WTC11 (cell line): ENCODE measurements at regions not wholly inside any gene's neighbourhood (a gene's known extent, or its start where the extent isn't known, plus 50 kb on each side); places are given as distances from the start of the nearest gene placed in this dataset.

Source experiments
- ATAC-seq: fragments of 200-7000 bp; cut with Tn5 transposase; 2 replicates; pipeline ENCODE4 v1.10.0; 2021; ENCODE audit warnings: mild to moderate bottlenecking, moderate library complexity
- CTCF ChIA-PET: fragments of 300-600 bp; sonication (Branson Sonifier 250); formaldehyde crosslinking; loops from one replicate; lab custom pipeline; 2021; ENCODE audit warnings: antibody characterized with exemption; lab: Charles Lee
- POLR2A ChIA-PET: fragments of 350-600 bp; sonication (Branson Sonifier 250); formaldehyde crosslinking; loops from one replicate; lab custom pipeline; 2021; ENCODE audit warnings: antibody characterized with exemption; lab: Charles Lee
- DNase-seq: peaks from one replicate; pipeline ENCODE4 v3.0.0; 2021; ENCODE audit warnings: low spot score
- H3K27ac Mint-ChIP-seq: 2 replicates; pipeline ENCODE4 v1.8.0; 2021; ENCODE audit warnings: mixed read lengths
- H3K27me3 Mint-ChIP-seq: 2 replicates; pipeline ENCODE4 v1.8.0; 2021; ENCODE audit warnings: low read depth, mild to moderate bottlenecking, moderate library complexity, mixed read lengths
- H3K36me3 Mint-ChIP-seq: 2 replicates; pipeline ENCODE4 v1.8.0; 2021; ENCODE audit warnings: mixed read lengths
- H3K4me1 Mint-ChIP-seq: 2 replicates; pipeline ENCODE4 v1.8.0; 2022; ENCODE audit warnings: mixed read lengths
- H3K4me3 Mint-ChIP-seq: 2 replicates; pipeline ENCODE4 v1.8.0; 2021; ENCODE audit warnings: mild to moderate bottlenecking, moderate library complexity, mixed read lengths
- H3K9me3 Mint-ChIP-seq: 2 replicates; pipeline ENCODE4 v1.8.0; 2021; ENCODE audit warnings: mixed read lengths
- ATF1 ChIP-seq: sonication (generic); formaldehyde crosslinking; IDR thresholded peaks from 2 replicates; pipeline ENCODE4 v1.8.1; 2023; ENCODE audit warnings: mild to moderate bottlenecking, moderate library complexity, missing genetic modification reagents
- ELF4 ChIP-seq: sonication (generic); formaldehyde crosslinking; IDR thresholded peaks from 2 replicates; pipeline ENCODE4 v1.8.1; 2022; ENCODE audit warnings: low read depth, mild to moderate bottlenecking, moderate library complexity, missing genetic modification reagents
- EMX1 ChIP-seq: fragments of 250-450 bp; sonication (Bioruptor Pico); IDR thresholded peaks from 2 replicates; pipeline ENCODE4 v1.8.0; 2021; ENCODE audit warnings: mild to moderate bottlenecking
- FOXJ3 ChIP-seq: sonication (generic); formaldehyde crosslinking; IDR thresholded peaks from 2 replicates; pipeline ENCODE4 v1.9.0; 2021; ENCODE audit warnings: missing genetic modification reagents, mild to moderate bottlenecking, borderline replicate concordance
- FOXK1 ChIP-seq: sonication (generic); formaldehyde crosslinking; IDR thresholded peaks from 2 replicates; pipeline ENCODE4 v1.8.0; 2022; ENCODE audit warnings: mild to moderate bottlenecking, moderate library complexity, missing genetic modification reagents
- FOXP1 ChIP-seq: sonication (generic); formaldehyde crosslinking; IDR thresholded peaks from 2 replicates; pipeline ENCODE4 v1.8.0; 2022; ENCODE audit warnings: missing genetic modification reagents, mild to moderate bottlenecking, moderate library complexity, borderline replicate concordance
- GABPB1 ChIP-seq: sonication (generic); formaldehyde crosslinking; IDR thresholded peaks from 2 replicates; pipeline ENCODE4 v1.8.1; 2023; ENCODE audit warnings: mild to moderate bottlenecking, missing genetic modification reagents
- GRHL2 ChIP-seq: fragments of 250-450 bp; sonication (Bioruptor Pico); IDR thresholded peaks from 2 replicates; pipeline ENCODE4 v1.8.0; 2022; ENCODE audit warnings: mild to moderate bottlenecking, moderate library complexity; ENCODE audit not compliant: insufficient replicate concordance, severe bottlenecking
- GTF2I ChIP-seq: fragments of 250-450 bp; sonication (Bioruptor Pico); conservative IDR thresholded peaks from 2 replicates; pipeline ENCODE4 v1.4.0; 2021; ENCODE audit warnings: mild to moderate bottlenecking
- JAZF1 ChIP-seq: fragments of 250-450 bp; sonication (Bioruptor Pico); IDR thresholded peaks from 2 replicates; pipeline ENCODE4 v1.9.0; 2021; ENCODE audit warnings: moderate library complexity, mild to moderate bottlenecking, inconsistent platforms
- RELA ChIP-seq: sonication (generic); formaldehyde crosslinking; IDR thresholded peaks from 2 replicates; pipeline ENCODE4 v1.8.1; 2022; ENCODE audit warnings: missing genetic modification reagents, mild to moderate bottlenecking, borderline replicate concordance
- SP1 ChIP-seq: sonication (generic); formaldehyde crosslinking; conservative IDR thresholded peaks from 2 replicates; pipeline ENCODE4 v1.8.1; 2022; ENCODE audit warnings: missing genetic modification reagents
- TCF7 ChIP-seq: sonication (generic); formaldehyde crosslinking; IDR thresholded peaks from 2 replicates; pipeline ENCODE4 v1.8.0; 2022; ENCODE audit warnings: mild to moderate bottlenecking, low read depth, missing genetic modification reagents, moderate library complexity
- ZNF138 ChIP-seq: sonication (generic); formaldehyde crosslinking; conservative IDR thresholded peaks from 2 replicates; pipeline ENCODE4 v1.8.1; 2022; ENCODE audit warnings: mild to moderate bottlenecking, moderate library complexity, missing genetic modification reagents
- ZNF317 ChIP-seq: sonication (generic); formaldehyde crosslinking; IDR thresholded peaks from 2 replicates; pipeline ENCODE4 v1.8.1; 2023; ENCODE audit warnings: low read depth, mild to moderate bottlenecking, moderate library complexity, missing genetic modification reagents, borderline replicate concordance
- ZNF532 ChIP-seq: fragments of 250-450 bp; sonication (Bioruptor Pico); IDR thresholded peaks from 2 replicates; pipeline ENCODE4 v1.9.0; 2021; ENCODE audit warnings: mild to moderate bottlenecking, borderline replicate concordance
- ZNF671 ChIP-seq: fragments of 250-450 bp; sonication (Bioruptor Pico); IDR thresholded peaks from 2 replicates; pipeline ENCODE4 v1.8.0; 2021; ENCODE audit warnings: mild to moderate bottlenecking
- TF ChIP-seq, protein P1 (sequence below): fragments of 250-450 bp; sonication (Bioruptor Pico); IDR thresholded peaks from 2 replicates; pipeline ENCODE4 v1.9.0; 2021; ENCODE audit warnings: moderate library complexity, mild to moderate bottlenecking, inconsistent platforms, borderline replicate concordance
- TF ChIP-seq, protein P2 (sequence below): fragments of 250-450 bp; sonication (Bioruptor Pico); IDR thresholded peaks from 2 replicates; pipeline ENCODE4 v1.9.0; 2021; ENCODE audit warnings: mild to moderate bottlenecking
- TF ChIP-seq, protein P3 (sequence below): sonication (generic); formaldehyde crosslinking; conservative IDR thresholded peaks from 2 replicates; pipeline ENCODE4 v1.8.1; 2023; ENCODE audit warnings: mild to moderate bottlenecking, low read depth, missing genetic modification reagents, moderate library complexity

- POLR2A ChIA-PET: no interaction called here
- no peak for ATAC-seq
- Mint-ChIP-seq H3K27ac (no peak overlapping the region), H3K4me1 (peaks cover 36% of the 10 kb centered on the region), H3K27me3 (peaks cover 46% of the 10 kb centered on the region), H3K9me3 (no peaks in the 10 kb centered on the region), H3K36me3 (no peaks in the 10 kb centered on the region), H3K4me3 (no peak overlapping the region)
- DNase-seq: no peak
- CTCF ChIA-PET: no interaction called here
- TF ChIP-seq, protein P1, sequence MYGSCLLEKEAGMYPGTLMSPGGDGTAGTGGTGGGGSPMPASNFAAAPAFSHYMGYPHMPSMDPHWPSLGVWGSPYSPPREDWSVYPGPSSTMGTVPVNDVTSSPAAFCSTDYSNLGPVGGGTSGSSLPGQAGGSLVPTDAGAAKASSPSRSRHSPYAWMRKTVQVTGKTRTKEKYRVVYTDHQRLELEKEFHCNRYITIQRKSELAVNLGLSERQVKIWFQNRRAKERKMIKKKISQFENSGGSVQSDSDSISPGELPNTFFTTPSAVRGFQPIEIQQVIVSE (CRISPR knock-in tag): no peak
- TF ChIP-seq GABPB1 (CRISPR knock-in tag) (no peak), ZNF317 (CRISPR knock-in tag) (no peak), ATF1 (CRISPR knock-in tag) (no peak), SP1 (CRISPR knock-in tag) (no peak), FOXJ3 (no peak), FOXP1 (CRISPR knock-in tag) (no peak), RELA (no peak), ELF4 (no peak), GTF2I (CRISPR knock-in tag) (no peak), ZNF671 (CRISPR knock-in tag) (no peak), ZNF138 (no peak), FOXK1 (no peak)
- TF ChIP-seq, protein P2, sequence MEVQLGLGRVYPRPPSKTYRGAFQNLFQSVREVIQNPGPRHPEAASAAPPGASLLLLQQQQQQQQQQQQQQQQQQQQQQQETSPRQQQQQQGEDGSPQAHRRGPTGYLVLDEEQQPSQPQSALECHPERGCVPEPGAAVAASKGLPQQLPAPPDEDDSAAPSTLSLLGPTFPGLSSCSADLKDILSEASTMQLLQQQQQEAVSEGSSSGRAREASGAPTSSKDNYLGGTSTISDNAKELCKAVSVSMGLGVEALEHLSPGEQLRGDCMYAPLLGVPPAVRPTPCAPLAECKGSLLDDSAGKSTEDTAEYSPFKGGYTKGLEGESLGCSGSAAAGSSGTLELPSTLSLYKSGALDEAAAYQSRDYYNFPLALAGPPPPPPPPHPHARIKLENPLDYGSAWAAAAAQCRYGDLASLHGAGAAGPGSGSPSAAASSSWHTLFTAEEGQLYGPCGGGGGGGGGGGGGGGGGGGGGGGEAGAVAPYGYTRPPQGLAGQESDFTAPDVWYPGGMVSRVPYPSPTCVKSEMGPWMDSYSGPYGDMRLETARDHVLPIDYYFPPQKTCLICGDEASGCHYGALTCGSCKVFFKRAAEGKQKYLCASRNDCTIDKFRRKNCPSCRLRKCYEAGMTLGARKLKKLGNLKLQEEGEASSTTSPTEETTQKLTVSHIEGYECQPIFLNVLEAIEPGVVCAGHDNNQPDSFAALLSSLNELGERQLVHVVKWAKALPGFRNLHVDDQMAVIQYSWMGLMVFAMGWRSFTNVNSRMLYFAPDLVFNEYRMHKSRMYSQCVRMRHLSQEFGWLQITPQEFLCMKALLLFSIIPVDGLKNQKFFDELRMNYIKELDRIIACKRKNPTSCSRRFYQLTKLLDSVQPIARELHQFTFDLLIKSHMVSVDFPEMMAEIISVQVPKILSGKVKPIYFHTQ (CRISPR knock-in tag): no peak
These were observed 287.8 kb downstream of the ZNF674 start for GRCh38 chrX:46257451-46257879.

DNA sequence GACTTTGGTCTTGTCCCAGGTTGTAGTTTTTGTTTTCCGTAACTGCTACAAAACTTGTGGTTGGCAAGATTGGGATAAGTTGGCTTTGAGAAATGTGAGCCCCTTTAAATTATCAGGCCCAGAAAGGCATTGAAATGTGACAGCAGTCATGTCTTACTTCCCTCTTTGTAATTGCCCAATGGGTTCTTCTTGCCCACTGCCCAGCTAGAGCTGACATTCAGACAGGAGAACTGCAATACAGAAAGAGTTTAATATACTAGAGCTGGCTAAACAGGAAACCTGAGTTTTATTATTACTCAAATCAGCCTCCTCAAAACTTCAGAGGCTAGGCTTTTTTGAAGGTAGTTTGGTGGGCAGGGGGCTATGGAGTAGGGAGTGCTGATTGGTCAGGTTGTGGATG, 288.3 kb downstream of the ZNF674 start:
- ATAC-seq: no peak
- no peaks in the 10 kb centered on the region for H3K36me3 Mint-ChIP-seq

More for the DNA sequence above, 288.3 kb downstream of the ZNF674 start:
- Mint-ChIP-seq H3K9me3 (no peaks in the 10 kb centered on the region), H3K27me3 (peaks cover 51% of the 10 kb centered on the region), H3K4me1 (peaks cover 32% of the 10 kb centered on the region), H3K27ac (no peak overlapping the region), H3K4me3 (no peak overlapping the region)
- ChIA-PET CTCF (no interaction called here), POLR2A (no interaction called here)
- TF ChIP-seq JAZF1 (CRISPR knock-in tag) (no peak), EMX1 (CRISPR knock-in tag) (no peak), TCF7 (no peak), GRHL2 (CRISPR knock-in tag) (no peak), ZNF532 (CRISPR knock-in tag) (no peak)
- TF ChIP-seq, protein P3, sequence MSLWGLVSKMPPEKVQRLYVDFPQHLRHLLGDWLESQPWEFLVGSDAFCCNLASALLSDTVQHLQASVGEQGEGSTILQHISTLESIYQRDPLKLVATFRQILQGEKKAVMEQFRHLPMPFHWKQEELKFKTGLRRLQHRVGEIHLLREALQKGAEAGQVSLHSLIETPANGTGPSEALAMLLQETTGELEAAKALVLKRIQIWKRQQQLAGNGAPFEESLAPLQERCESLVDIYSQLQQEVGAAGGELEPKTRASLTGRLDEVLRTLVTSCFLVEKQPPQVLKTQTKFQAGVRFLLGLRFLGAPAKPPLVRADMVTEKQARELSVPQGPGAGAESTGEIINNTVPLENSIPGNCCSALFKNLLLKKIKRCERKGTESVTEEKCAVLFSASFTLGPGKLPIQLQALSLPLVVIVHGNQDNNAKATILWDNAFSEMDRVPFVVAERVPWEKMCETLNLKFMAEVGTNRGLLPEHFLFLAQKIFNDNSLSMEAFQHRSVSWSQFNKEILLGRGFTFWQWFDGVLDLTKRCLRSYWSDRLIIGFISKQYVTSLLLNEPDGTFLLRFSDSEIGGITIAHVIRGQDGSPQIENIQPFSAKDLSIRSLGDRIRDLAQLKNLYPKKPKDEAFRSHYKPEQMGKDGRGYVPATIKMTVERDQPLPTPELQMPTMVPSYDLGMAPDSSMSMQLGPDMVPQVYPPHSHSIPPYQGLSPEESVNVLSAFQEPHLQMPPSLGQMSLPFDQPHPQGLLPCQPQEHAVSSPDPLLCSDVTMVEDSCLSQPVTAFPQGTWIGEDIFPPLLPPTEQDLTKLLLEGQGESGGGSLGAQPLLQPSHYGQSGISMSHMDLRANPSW (CRISPR knock-in tag): no peak
- no peak for DNase-seq
